ENCODE measurements at regions not wholly inside any gene's neighbourhood (a gene's known extent, or its start where the extent isn't known, plus 50 kb on each side); places are given as distances from the start of the nearest gene placed in this dataset.

- no peak for TF ChIP-seq TAF1 (IDR thresholded peaks at IDR 0.05; ENCODE audit: low read depth)
- peak; percentile 99 for TF ChIP-seq EP300 (conservative IDR thresholded peaks at IDR 0.05; ENCODE audit: poor library complexity, severe bottlenecking)
- no peak for TF ChIP-seq MXI1 (conservative IDR thresholded peaks at IDR 0.05; ENCODE audit: poor library complexity, severe bottlenecking)
- peak; percentile 78 for TF ChIP-seq POLR2AphosphoS5 (IDR thresholded peaks at IDR 0.05)
- TF ChIP-seq REST (IDR thresholded peaks at IDR 0.05; ENCODE audit: borderline replicate concordance): no peak
- H3K4me3 ChIP-seq (ENCODE audit: low read length): no peak overlapping the region
- H3K79me2 ChIP-seq (replicated peaks; ENCODE audit: insufficient read depth, low read length): no peaks in the 10 kb centered on the region
- H3K9ac ChIP-seq (ENCODE audit: low read length): no peak overlapping the region
- no peak overlapping the region for H2AFZ ChIP-seq (ENCODE audit: low read depth, low read length)
- no peaks in the 10 kb centered on the region for H3K27me3 ChIP-seq (ENCODE audit: insufficient read depth, low read depth, low read length)
- no peaks in the 10 kb centered on the region for H3K9me2 ChIP-seq (ENCODE audit: insufficient read depth, low read length)
- H3K4me2 ChIP-seq (ENCODE audit: low read length): peak overlapping the region; percentile 16
- H3K27ac ChIP-seq (ENCODE audit: low read length): peak overlapping the region; percentile 37
- H3K9me3 ChIP-seq (ENCODE audit: low read length): no peaks in the 10 kb centered on the region
- no peaks in the 10 kb centered on the region for H3K36me3 ChIP-seq (ENCODE audit: insufficient read depth, low read length)
- H3F3A ChIP-seq (ENCODE audit: insufficient read depth, low read length, poor library complexity, severe bottlenecking): no peaks in the 10 kb centered on the region
- no peaks in the 10 kb centered on the region for H4K20me1 ChIP-seq (ENCODE audit: insufficient read depth)
Observed at GRCh38 chr4:117311989-117312388, 226.6 kb upstream of the TRAM1L1 start.

GRCh38 chr4:117324851-117325491 is 239.6 kb upstream of the TRAM1L1 start:
- Histone ChIP-seq H3K9me2 (ENCODE audit: insufficient read depth, low read length) (no peaks in the 10 kb centered on the region), H3K9me3 (ENCODE audit: low read length) (no peaks in the 10 kb centered on the region), H3K4me2 (ENCODE audit: low read length) (no peak overlapping the region), H3K27me3 (ENCODE audit: insufficient read depth, low read depth, low read length) (no peaks in the 10 kb centered on the region), H3K36me3 (ENCODE audit: insufficient read depth, low read length) (no peaks in the 10 kb centered on the region), H4K20me1 (ENCODE audit: insufficient read depth) (no peaks in the 10 kb centered on the region), H3K4me3 (ENCODE audit: low read length) (no peak overlapping the region), H2AFZ (ENCODE audit: low read depth, low read length) (no peak overlapping the region), H3K27ac (ENCODE audit: low read length) (no peak overlapping the region), H3F3A (ENCODE audit: insufficient read depth, low read length, poor library complexity, severe bottlenecking) (no peaks in the 10 kb centered on the region), H3K9ac (ENCODE audit: low read length) (no peak overlapping the region), H3K79me2 (replicated peaks; ENCODE audit: insufficient read depth, low read length) (no peaks in the 10 kb centered on the region)
- TF ChIP-seq POLR2AphosphoS5 (IDR thresholded peaks at IDR 0.05): no peak
- no peak for TF ChIP-seq EP300 (conservative IDR thresholded peaks at IDR 0.05; ENCODE audit: poor library complexity, severe bottlenecking)
- TF ChIP-seq EZH2 (IDR thresholded peaks at IDR 0.05; ENCODE audit: borderline replicate concordance, insufficient read depth, low read length, poor library complexity, severe bottlenecking): no peak
- no peak for TF ChIP-seq RAD21 (conservative IDR thresholded peaks at IDR 0.05)
- TF ChIP-seq TAF1 (IDR thresholded peaks at IDR 0.05; ENCODE audit: low read depth): no peak
- TF ChIP-seq SMC3 (conservative IDR thresholded peaks at IDR 0.05; ENCODE audit: poor library complexity): no peak
- TF ChIP-seq, protein P1, sequence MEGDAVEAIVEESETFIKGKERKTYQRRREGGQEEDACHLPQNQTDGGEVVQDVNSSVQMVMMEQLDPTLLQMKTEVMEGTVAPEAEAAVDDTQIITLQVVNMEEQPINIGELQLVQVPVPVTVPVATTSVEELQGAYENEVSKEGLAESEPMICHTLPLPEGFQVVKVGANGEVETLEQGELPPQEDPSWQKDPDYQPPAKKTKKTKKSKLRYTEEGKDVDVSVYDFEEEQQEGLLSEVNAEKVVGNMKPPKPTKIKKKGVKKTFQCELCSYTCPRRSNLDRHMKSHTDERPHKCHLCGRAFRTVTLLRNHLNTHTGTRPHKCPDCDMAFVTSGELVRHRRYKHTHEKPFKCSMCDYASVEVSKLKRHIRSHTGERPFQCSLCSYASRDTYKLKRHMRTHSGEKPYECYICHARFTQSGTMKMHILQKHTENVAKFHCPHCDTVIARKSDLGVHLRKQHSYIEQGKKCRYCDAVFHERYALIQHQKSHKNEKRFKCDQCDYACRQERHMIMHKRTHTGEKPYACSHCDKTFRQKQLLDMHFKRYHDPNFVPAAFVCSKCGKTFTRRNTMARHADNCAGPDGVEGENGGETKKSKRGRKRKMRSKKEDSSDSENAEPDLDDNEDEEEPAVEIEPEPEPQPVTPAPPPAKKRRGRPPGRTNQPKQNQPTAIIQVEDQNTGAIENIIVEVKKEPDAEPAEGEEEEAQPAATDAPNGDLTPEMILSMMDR (IDR thresholded peaks at IDR 0.05; ENCODE audit: poor library complexity, severe bottlenecking): no peak
- no peak for TF ChIP-seq REST (IDR thresholded peaks at IDR 0.05; ENCODE audit: borderline replicate concordance)
- no peak for TF ChIP-seq MXI1 (conservative IDR thresholded peaks at IDR 0.05; ENCODE audit: poor library complexity, severe bottlenecking)
